GM19328 (cell line): ENCODE measurements at regions not wholly inside any gene's neighbourhood (a gene's known extent, or its start where the extent isn't known, plus 50 kb on each side); places are given as distances from the start of the nearest gene placed in this dataset.

ENCODE experiments used
- ATAC-seq: cut with Tn5 transposase; IDR thresholded peaks from one replicate; pipeline ENCODE4 v1.9.1; 2021; ENCODE audit warnings: mild to moderate bottlenecking, moderate library complexity; ENCODE audit not compliant: unreplicated experiment

DNA sequence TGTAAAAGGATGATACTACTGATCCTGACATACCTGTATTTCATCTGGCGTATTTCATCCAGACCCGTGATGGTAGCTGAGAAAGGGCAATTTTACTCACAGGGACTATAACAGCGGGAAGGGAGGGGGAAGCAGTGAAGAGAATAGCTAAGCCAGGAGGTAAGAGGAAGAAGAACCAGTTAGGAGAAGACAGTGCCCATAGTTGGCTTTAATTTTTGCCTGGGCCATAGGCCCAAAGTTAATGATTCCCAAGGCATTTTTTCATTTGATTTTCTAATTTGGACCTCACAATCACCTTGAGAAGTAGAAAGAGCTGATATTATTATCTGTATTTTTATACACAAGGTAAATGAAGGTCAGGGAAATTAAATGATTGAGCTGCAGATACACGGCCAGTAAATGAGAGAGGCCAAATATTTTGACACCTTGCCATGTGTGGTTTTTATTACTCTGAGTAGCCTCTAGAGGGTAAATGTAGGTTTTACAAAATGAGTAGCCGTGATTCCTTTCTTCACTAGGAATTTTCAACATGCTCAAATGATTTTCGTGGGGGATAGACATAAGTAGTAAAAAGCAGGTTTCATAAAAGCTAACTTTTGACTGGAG, 382.2 kb downstream of the FUT8 start:
- ATAC-seq: no peak

DNA sequence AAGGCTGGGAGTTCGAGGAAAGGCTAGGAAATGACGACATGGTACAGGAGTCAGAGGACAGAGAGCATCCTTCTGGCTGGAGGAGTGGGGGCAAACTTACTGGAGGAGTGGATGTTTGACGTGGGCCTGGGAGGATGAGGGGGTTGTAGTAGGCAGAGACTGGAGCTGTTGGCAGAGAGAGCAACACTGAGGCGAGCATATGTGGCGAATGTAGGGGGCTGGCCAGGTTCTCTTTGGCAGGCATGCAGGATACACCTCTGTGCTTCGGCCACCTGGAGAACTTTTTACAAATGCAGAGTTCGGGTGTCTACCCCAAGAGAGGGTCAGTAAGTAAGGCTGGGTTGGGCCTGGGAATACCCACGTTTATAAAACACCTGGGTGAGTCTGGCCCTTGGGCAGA, 385.7 kb downstream of the FUT8 start:
- no peak for ATAC-seq

DNA sequence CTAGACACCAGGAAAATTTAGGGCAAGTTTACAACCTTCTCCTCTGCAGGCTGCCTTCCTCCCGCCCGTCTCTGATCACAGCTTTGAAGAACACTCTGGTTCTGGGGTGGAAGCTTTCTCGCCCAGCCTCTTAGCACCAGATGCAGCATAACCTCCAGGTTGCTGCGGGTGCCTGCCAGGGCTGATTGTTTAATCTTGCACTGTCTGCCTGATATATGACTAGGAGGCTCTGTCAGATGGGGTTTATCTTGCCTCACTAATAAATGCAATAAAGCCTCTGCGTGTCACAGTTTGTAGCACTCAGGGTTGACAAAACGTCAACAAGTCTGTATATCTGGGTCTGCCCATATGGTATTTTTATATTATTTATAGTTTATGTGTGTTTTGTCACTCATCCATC, 388.2 kb downstream of the FUT8 start:
- ATAC-seq: no peak

DNA sequence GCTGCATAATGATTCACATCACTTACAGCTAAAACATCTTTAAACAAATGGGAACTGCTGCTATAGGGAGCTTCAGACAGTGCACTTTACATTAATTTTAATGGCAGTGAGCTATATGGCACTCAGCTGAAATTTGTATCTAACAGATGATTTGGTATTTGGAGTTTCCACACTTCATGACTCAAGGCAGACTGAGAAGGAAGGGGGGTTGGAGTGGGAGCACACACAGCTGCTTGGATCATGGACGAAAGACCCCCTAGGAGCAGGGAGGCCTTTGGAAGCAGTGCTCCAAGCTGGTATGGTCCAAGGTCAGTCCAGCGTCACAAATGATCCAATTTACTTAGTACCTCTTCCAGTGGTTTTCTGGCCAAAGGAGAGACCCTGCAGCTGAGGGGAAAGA, 389.7 kb downstream of the FUT8 start:
- ATAC-seq: no peak

DNA sequence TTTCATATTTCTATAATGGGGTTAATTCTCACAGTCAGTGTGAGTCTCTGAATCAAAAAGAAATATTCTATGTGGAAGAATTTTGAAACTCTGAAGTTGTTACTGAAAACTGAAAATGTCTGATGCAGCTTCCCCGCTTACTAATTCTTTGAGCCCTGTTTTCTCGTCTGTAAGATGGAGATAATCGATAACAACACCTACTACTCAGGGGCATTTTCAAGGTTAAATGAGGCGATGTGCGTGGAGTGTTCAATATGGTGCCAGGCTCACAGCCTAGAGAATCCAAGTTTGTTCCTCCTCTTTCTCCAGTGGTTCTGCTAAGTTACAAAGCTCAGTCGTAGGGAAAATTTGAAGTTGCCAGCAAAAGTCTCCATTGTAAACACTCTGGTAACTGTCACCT, 391.4 kb downstream of the FUT8 start:
- no peak for ATAC-seq

DNA sequence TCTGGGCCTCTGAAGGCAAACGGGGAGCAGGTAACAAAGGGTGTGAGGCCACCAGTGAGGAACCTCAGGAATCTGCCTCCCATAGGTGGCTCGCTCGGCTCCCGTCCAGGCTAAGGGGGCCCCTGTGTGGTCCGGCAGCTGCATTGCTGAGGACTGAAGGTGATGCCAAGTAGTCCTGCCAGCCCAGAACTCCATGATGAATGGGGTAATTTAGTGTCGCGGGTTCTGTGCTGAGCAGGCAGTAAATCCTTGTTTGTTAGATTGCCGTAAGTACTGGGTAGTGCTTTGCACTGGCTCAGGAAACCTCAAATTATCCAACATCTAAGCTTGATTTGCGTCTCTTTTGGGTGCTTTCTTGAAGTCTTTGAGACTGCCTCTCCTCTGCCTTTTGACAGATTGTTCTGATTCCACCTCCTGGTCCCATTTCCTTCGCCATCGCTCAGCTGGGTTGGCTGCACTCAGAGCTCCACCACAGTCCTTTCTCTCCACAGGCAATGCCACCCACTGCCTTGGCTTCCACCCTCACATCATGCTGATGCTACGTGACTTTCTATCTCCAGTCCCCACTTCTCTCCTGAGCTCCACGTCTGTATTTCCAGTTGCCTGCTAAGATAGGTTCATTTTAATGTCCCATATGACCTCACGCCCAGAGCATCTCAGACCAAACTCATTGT, 392.0 kb downstream of the FUT8 start:
- no peak for ATAC-seq

DNA sequence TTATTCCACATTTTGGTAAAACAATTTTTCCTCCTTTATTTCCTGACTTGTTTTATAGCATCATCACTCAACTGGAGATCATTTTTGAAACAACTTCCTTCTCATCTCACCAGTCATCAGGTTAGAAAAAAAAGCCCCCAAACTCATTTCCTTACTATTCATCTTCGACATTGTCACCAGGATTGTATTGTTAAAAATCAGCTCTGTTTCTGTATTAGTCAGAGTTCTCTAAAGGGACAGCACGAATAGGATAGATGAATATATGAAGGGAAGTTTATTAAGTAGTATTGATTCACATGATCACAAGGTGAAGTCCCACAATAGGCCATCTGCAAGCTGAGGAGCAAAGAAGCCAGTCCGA, 392.6 kb downstream of the FUT8 start:
- ATAC-seq: no peak

DNA sequence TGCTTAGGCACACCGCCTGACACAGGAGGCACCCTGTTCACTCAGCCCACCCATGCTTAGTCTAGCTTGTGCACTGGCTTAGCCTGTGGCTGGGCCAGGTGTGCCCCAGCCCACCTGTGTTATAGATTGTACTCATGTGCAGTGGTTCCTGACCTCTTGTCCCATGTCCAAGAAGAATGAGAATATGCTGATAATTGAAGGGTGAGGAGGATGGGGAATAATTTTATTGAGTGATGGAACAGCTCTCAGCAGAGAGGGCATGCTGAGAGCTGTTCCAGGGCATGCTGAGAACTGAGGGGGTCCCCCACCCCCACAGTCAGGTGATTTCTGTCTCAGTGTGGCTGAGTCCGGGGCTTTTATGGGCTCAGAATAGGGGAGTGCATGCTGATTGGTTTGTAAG, 395.9 kb downstream of the FUT8 start:
- ATAC-seq: no peak

DNA sequence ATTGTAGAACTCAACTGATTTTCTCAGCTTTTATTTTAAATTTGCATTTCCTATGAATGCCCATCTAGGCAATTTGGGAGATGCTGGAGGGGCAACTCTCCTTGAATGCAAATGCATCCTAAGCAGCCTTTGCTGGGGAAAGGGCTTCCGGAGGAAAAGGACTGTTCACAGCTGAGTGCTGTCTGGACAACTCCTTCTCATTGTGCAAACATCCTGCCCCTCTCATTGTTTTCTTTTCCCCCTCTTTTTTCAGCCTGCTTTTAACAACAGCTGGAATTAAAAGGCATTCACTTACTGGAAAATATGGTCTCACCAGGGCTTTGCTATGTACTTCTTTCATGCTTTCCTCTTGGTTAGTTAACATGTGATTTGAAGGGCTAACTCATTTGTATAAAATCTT, 397.8 kb downstream of the FUT8 start:
- no peak for ATAC-seq

DNA sequence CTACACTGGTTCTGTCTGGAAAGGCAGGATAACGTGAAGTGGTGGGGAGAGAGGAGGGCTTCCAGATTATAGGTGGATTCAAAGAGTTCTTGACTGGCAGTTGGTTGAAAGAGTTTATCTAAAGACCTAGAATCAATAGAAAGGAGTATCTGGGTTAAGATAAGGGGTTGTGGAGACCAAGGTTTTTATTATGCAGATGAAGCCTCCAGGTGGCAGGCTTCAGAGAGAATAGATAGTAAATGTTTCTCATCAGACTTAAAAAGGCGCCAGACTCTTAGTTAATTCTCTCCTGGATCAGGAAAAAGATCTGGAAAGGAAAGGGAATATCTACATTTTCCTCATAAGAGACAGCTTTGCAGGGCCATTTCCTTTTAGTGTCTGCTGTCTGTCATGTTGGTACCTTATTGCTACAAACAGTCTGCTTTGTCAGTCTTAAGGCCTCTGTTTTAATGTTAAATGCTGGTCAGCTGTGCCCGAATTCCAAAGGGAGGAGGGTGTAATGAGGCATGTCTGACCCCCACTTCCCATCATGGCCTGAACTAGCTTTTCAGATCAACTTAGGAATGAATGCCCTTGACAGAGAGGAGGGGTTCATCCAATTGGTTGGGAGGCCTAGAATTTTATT, 401.3 kb downstream of the FUT8 start:
- ATAC-seq: no peak

DNA sequence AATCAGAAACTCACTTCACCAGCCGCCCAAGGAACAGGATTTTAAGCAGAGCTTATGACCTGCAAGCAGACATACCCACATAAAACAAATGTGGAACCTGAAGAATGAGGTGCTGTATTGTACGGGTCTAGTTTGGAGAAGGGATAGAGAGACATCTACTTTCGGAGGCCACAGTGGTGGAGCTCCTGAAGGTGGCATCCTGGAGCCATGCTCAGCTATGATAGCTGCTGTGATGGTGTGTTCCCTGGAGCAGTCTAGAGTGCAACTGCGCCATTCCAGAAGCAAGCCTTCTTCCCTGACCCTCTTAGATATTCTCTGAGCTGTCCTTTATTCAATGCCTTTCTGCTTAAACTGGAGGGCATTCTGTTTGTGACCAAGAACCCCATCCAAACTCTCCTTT, 402.6 kb downstream of the FUT8 start:
- ATAC-seq: no peak

DNA sequence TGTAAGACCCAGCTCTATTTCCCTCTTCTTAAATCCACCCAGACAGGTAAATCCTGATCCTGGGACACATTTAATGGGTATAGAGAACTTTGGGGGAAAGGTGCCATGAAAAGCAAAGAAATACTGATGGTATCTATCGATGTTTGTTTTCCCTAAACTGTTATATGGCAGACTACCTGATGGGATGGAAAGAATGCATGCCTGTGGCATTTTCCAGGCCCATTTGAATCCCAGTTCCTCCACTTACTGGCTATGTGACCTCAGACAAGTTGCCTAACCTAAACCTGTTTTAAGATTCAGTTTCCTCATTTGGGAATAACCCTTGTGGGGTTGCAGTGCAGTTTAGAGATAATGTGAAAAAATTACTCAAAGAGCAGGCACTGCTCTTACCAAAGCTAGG, 404.5 kb downstream of the FUT8 start:
- no peak for ATAC-seq

DNA sequence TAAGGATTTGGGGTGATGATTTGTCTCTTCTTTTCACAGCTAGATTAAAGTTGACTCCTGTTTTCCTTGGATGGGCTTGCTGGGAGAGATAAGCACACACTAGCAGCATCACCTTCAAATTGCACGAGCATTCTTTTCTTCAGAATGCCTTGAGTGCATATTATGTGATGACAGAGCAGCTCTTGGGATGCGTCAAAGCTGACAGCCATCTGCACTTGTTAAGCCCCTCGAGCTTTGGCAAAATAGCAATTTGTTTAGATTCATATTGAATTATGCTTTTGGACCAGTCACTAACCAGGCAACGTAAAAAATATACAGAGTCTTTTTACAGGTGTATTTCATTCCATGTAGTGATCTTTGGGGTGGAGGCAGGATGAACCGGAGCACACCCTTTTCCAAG, 407.0 kb downstream of the FUT8 start:
- ATAC-seq: no peak

DNA sequence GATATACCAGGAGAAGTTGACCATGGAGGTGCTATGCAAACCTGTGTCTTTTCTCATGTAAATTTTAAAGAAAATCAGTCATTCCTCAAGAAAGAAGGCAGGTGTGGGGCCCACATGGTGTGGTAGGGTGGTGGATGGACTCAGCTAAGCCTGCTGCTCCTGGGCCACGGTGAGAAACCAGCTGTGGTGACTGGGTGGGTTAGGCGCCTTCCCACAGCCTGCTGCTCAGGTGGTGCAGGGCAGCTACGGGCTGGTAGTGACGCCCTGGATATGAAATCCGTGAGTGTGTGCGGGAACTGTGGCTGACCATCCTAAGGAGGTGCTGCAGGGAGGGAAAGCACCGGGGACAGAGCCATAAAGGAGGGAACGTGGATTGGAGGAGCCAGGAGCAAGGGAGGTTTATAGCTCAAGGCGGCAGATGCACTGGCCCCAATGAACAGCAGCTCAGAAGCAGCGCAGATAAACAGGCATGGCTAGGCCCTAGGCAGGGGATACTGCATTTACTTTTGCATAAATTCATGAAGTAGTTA, 408.8 kb downstream of the FUT8 start:
- no peak for ATAC-seq

DNA sequence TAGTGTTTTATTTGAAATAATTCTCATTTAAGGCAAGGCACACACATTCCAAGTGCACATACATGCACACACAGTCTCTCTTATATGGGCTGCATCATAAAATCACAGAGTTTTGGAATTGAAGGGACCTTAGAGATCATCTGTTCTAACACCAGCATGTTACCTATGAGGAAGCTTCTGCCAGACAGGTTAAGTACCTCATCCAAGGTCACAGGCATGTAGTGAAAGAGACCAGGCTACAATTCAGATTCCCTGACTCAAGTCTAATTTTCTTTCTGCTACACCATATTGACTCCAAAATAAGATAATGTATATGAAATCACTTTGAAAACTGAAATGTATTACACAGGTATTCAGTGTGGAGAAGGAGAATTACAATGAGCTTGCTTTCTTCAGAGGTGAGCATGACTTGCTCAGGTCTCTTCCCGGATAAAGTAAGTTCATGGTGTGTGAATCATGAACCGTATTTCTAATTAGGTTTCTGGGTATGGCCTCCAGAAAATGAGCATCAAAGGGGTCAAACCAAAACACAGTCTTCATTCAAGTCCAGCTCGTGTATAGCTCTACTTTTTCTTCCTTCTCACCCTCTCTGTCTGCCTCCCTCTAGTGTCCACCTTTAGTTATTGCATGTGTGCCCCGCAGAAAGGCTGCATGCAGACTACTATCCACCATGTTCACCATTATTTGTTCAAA, 411.9 kb downstream of the FUT8 start:
- ATAC-seq: no peak

DNA sequence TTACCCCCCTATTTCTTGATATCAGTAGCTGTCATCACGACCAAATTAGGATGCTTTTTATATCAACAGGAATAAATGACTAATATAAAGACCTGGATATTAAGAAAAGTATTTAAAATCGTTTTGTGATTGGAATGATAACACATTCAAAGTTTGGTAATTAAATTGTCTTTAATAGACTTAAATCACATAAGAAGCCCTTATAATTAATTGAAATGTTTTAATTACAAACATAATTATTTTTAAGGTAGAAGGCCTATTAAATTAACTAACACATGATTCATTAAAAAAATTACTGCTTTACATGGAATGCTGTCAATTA, 412.4 kb downstream of the FUT8 start:
- ATAC-seq: no peak

DNA sequence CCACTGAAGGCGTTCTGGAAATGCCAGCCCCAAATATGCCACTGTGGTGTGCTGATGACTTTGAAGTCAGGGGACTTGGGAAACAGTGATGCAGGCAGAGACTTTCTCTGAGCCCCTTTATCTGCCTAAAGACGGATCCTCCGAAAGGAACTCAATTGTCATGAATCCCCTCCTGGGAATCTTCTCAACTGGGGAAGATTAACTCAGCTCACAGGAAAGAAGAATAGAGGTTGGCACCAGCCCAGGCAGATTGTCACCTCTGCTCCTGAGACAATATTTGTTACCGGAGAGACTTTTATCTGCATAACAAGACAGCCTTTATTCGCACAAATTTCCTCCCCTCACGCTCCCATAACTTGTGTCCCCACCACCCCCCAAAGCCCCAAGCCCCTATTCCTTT, 414.4 kb downstream of the FUT8 start:
- ATAC-seq: no peak

DNA sequence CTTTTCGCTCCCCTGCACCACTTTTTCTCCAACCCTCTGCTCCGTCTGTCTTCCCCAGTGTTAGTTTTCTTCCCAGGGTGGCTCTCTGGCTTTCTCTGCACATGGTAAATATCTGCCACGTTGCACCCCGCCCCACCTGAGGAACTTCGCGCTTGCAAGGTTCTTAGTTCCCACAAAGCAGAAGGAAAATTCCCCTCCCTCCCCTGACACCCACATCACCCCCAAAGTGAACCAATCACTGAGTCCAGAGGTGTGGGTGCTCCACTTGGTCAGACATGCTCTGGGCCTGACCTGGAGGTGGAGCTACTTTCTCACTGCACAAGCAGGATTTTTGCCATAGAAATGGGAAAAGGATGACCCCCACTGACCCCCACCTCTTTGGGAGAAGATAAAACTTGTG, 415.0 kb downstream of the FUT8 start:
- ATAC-seq: no peak

DNA sequence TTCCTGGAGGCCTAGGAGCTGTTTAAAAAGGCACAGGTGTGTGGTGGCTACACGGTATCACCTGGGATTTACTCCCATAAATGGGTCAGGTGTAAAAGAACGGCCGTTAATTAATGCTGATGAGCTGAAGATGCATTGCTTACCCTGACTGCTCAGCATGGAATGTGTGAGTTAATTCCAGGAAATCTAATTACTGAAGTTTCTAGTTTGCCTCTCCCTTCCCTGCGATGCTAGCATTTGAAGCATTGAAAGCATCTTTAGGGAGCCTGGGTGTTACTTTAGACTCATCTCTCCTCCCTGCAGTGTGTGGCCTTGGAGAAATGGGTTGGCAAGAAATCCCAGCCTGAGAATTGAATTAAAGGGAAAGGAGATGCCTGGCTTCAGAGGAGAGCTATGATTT, 415.9 kb downstream of the FUT8 start:
- ATAC-seq: no peak

DNA sequence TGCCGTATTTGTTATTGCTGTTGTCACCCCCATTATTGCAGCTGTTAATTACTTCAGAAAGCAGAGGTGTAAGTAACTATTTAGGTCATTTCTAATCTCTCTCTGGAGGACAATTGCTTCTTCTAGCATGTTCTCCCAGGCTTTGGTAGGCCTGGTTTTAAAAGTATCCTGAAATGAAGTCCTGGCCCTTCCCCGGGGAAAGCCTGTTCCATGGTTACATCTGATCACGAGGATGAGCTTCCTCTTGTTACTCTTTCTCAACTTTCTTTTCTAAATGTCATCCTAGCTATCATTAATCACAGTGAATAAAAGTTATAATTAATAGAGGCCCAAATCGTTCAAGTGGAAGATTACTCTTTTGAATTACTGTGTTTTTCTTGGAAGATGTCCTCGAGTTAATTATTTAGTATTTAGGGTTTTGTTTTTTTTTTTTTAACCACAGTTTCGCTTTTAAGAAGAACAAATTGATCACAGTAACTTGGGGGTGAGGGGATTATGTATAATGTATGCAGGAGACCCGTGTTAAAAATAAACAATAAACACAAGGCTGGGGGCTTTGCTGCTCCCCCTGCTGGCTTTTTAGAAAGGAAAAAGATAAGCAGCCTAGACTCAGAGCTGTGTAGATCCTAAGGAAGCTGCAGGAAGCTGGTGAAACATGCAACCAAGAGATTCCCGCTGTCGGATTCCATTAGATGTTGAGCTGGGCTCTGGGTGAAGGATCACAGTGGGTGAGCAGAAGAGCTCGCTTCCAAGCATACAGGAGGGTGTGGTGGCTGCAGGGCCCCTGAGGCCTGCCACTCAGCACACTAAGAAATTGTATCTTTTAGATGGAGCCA, 420.1 kb downstream of the FUT8 start:
- ATAC-seq: no peak

DNA sequence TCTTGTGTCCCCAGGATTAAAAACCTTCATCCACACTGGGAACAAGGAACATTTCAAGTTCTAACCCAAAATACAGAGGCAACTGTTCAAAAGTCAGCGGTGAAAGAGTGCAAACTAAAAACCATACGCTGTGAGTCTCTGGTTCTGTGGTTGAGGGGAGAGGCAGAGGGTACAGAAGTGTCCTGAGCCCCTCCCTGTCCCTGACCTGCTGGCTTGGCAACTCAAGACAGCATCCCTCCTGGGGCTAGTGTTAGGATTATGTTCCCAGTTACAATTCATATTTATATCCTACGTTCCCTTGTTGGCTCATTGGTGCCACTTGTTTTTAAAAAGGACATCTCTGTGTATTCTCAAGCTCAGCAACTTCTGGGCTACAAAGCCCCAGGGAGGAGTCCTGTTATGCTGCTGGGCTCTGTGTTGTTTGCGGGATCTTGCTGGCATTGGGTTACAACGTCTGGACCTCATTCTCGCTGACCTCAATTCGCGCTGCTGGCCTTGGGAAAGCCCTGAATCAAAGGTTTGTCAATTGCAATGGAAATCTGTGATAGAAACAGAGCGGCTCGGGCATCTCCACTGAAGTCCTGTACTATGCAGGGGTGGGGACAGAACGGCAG, 420.8 kb downstream of the FUT8 start:
- ATAC-seq: no peak
